ENCODE measurements at regions not wholly inside any gene's neighbourhood (a gene's known extent, or its start where the extent isn't known, plus 50 kb on each side); places are given as distances from the start of the nearest gene placed in this dataset.

DNA sequence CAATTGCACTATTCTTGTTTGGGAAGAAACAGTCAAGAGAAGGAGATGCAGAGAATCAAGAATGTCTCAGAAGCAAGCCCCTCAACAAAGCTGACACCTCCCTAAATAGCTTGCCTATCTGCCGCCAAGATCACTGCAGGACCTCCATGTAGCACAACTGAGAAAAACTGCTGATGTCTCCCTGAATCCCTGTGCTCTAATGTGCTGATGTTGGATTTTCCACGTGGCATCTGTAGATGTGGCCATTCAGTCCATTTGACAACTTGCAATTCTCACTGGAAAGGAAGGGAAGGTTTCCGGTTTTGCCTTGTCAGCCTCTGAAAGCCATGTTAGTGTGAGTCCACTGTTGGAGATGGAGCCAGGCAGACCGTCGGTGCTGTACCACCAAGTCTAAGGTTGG is 374.0 kb downstream of the DIRAS2 start (continued):
- TF ChIP-seq CHD2 (IDR thresholded peaks at IDR 0.05; ENCODE audit: borderline replicate concordance, low read depth, low read length) = no peak
- no peak for TF ChIP-seq TAF1 (IDR thresholded peaks at IDR 0.05; ENCODE audit: borderline replicate concordance, low read depth, low read length)
- no peak for TF ChIP-seq EED (IDR thresholded peaks at IDR 0.05; ENCODE audit: low read depth)

GRCh38 chr9:90271707-90272106 is 370.9 kb downstream of the DIRAS2 start:
- in situ Hi-C loops (cut with MboI) = no loop called here
- H4K20me1 ChIP-seq (ENCODE audit: control insufficient read depth, insufficient read depth) = no peaks in the 10 kb centered on the region
- no peak overlapping the region for H3K4me3 ChIP-seq
- H2AFZ ChIP-seq (ENCODE audit: control insufficient read depth, low read depth, low read length) = no peak overlapping the region
- TF ChIP-seq EGR1 (IDR thresholded peaks at IDR 0.05; ENCODE audit: borderline replicate concordance in 1 of 2, low read depth in 2 of 2, low read length in 2 of 2) (no peak), IRF3 (IDR thresholded peaks at IDR 0.05) (no peak), JUNB (IDR thresholded peaks at IDR 0.05) (no peak), PML (IDR thresholded peaks at IDR 0.05; ENCODE audit: low read length) (no peak), ZNF622 (IDR thresholded peaks at IDR 0.05) (no peak), BMI1 (IDR thresholded peaks at IDR 0.05; ENCODE audit: borderline replicate concordance) (no peak), MEF2B (IDR thresholded peaks at IDR 0.05; ENCODE audit: partially characterized antibody, poor library complexity, severe bottlenecking) (no peak), FOXM1 (IDR thresholded peaks at IDR 0.05; ENCODE audit: low read depth, low read length) (no peak), IKZF2 (IDR thresholded peaks at IDR 0.05) (no peak), HSF1 (IDR thresholded peaks at IDR 0.05; ENCODE audit: low read depth, low read length) (no peak), SREBF2 (IDR thresholded peaks at IDR 0.05; ENCODE audit: low read length) (no peak), MEF2A (IDR thresholded peaks at IDR 0.05; ENCODE audit: insufficient read depth, low read depth, low read length) (no peak), CHD2 (IDR thresholded peaks at IDR 0.05; ENCODE audit: borderline replicate concordance, low read depth, low read length) (no peak), SIN3A (IDR thresholded peaks at IDR 0.05; ENCODE audit: low read depth, low read length) (no peak)
- TF ChIP-seq, protein P1, sequence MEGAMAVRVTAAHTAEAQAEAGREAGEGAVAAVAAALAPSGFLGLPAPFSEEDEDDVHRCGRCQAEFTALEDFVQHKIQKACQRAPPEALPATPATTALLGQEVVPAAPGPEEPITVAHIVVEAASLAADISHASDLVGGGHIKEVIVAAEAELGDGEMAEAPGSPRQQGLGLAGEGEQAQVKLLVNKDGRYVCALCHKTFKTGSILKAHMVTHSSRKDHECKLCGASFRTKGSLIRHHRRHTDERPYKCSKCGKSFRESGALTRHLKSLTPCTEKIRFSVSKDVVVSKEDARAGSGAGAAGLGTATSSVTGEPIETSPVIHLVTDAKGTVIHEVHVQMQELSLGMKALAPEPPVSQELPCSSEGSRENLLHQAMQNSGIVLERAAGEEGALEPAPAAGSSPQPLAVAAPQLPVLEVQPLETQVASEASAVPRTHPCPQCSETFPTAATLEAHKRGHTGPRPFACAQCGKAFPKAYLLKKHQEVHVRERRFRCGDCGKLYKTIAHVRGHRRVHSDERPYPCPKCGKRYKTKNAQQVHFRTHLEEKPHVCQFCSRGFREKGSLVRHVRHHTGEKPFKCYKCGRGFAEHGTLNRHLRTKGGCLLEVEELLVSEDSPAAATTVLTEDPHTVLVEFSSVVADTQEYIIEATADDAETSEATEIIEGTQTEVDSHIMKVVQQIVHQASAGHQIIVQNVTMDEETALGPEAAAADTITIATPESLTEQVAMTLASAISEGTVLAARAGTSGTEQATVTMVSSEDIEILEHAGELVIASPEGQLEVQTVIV (IDR thresholded peaks at IDR 0.05; ENCODE audit: borderline replicate concordance, partially characterized antibody) = no peak
- TF ChIP-seq, protein P2, sequence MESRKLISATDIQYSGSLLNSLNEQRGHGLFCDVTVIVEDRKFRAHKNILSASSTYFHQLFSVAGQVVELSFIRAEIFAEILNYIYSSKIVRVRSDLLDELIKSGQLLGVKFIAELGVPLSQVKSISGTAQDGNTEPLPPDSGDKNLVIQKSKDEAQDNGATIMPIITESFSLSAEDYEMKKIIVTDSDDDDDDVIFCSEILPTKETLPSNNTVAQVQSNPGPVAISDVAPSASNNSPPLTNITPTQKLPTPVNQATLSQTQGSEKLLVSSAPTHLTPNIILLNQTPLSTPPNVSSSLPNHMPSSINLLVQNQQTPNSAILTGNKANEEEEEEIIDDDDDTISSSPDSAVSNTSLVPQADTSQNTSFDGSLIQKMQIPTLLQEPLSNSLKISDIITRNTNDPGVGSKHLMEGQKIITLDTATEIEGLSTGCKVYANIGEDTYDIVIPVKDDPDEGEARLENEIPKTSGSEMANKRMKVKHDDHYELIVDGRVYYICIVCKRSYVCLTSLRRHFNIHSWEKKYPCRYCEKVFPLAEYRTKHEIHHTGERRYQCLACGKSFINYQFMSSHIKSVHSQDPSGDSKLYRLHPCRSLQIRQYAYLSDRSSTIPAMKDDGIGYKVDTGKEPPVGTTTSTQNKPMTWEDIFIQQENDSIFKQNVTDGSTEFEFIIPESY (IDR thresholded peaks at IDR 0.05) = no peak
- H3K9ac ChIP-seq (ENCODE audit: control insufficient read depth, insufficient read depth, low read length) = no peak overlapping the region
- no peaks in the 10 kb centered on the region; a peak in 2 of 4 replicates for H3K27me3 ChIP-seq (replicated peaks in 1 of 2; ENCODE audit: control insufficient read depth in 2 of 2, insufficient read depth in 2 of 2, low read length in 1 of 2)
- no peaks in the 10 kb centered on the region for H3K36me3 ChIP-seq (ENCODE audit: control insufficient read depth in 2 of 2, insufficient read depth in 2 of 2, low read length in 1 of 2)
- intact Hi-C loops (cut with micrococcal nuclease; ENCODE audit: unreplicated experiment) = loop anchor here (5.0 kb wide), 1 partner anchor 1806 kb away; no protein-coding TSS in a partner anchor
- RAD21 ChIA-PET (ENCODE audit: unreplicated experiment) = no interaction called here
- WGBS (ENCODE audit: insufficient coverage, insufficient replicate concordance, low lambda C conversion rate, missing lambda C conversion rate) = 0% methylated on average over 5 of the region's 5 CpGs
- no peak overlapping the region for H3K27ac ChIP-seq (ENCODE audit: control insufficient read depth, insufficient read depth)
- CTCF ChIA-PET = no interaction called here
- no peaks in the 10 kb centered on the region for H3K79me2 ChIP-seq (ENCODE audit: control insufficient read depth, insufficient read depth, low read length)
- DNase-seq (ENCODE audit: low read depth, low spot score) = no peak
- no peak for FAIRE-seq
- no peaks in the 10 kb centered on the region for H3K9me3 ChIP-seq (replicated peaks; ENCODE audit: control insufficient read depth, insufficient read depth, low read length)
- no TSS peak for BruUV-seq (replicated peaks)
- ATAC-seq = no peak
- no peaks in the 10 kb centered on the region for H3K4me1 ChIP-seq (ENCODE audit: control insufficient read depth, insufficient read depth, low read length)
- SMC1A ChIA-PET (ENCODE audit: uncharacterized antibody, unreplicated experiment) = interaction anchor here (1.0 kb wide), 1 partner anchor 8 kb away, joined by 3 read pairs; no protein-coding TSS in a partner anchor
- H3K4me2 ChIP-seq (ENCODE audit: control insufficient read depth, insufficient read depth) = no peak overlapping the region
- POLR2A ChIA-PET = no interaction called here
